DND-41 (cell line): ENCODE measurements at regions not wholly inside any gene's neighbourhood (a gene's known extent, or its start where the extent isn't known, plus 50 kb on each side); places are given as distances from the start of the nearest gene placed in this dataset.

Experiments used
- CTCF ChIP-seq: IDR thresholded peaks from 2 replicates; pipeline ENCODE4 v1.5.1; 2012; ENCODE audit warnings: borderline replicate concordance, low read length, moderate library complexity, mild to moderate bottlenecking; ENCODE audit not compliant: poor library complexity, severe bottlenecking; ENCODE audit errors: extremely low read depth
- EZH2 ChIP-seq: IDR thresholded peaks from 3 replicates; pipeline ENCODE4 v1.6.1; 2012; ENCODE audit warnings: borderline replicate concordance, low read depth, mild to moderate bottlenecking, moderate library complexity, low read length, inconsistent platforms; ENCODE audit not compliant: severe bottlenecking

DNA sequence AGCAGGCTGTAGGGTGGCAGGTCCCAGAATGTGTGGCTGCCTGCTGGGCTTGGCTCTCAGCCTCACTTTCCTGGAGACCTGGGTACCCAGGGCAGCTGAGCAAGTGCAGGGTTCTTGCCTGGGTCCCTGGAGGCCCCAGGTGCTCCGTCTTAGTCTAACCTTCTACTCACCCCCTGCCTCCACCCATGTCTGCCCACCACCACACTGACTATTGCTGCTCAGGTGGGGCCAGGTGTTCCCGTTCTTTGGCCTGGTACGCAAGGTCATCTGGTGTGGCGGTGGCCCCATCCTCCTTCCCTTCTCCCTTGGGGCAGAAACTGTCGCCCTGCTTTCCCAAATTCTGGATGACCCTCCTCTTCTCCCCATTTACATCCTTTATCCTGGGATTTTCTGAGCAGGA, 319.9 kb downstream of the TMEM121 start:
- TF ChIP-seq CTCF (no peak), EZH2 (no peak)
